GM23338 (cell line): ENCODE measurements at regions not wholly inside any gene's neighbourhood (a gene's known extent, or its start where the extent isn't known, plus 50 kb on each side); places are given as distances from the start of the nearest gene placed in this dataset.

Source experiments
- ATAC-seq: fragments of 200-7000 bp; cut with Tn5 transposase; 3 replicates; pipeline ENCODE4 v1.9.1; 2020
- DNase-seq: peaks from one replicate; pipeline ENCODE4 v3.0.0-alpha.2; 2015; ENCODE audit warnings: low spot score
- H2AFZ ChIP-seq: fragments of 200-600 bp; sonication (generic); 2 replicates; pipeline ENCODE4 v1.8.0; 2016; ENCODE audit warnings: antibody characterized with exemption, mild to moderate bottlenecking, moderate library complexity
- H3F3A ChIP-seq: fragments of 200-600 bp; sonication (generic); replicated peaks from 2 replicates; pipeline ENCODE4 v1.8.0; 2017; ENCODE audit warnings: antibody characterized with exemption, mixed run types, low read depth
- H3K27ac ChIP-seq: fragments of 200-600 bp; sonication (generic); 2 replicates; pipeline ENCODE4 v1.6.1; 2016; ENCODE audit warnings: low read depth
- H3K27me3 ChIP-seq: fragments of 200-600 bp; sonication (generic); 2 replicates; pipeline ENCODE4 v1.8.0; 2016; ENCODE audit warnings: mild to moderate bottlenecking, mixed run types, moderate library complexity; ENCODE audit not compliant: insufficient read depth
- H3K36me3 ChIP-seq: fragments of 200-600 bp; sonication (generic); 2 replicates; pipeline ENCODE4 v1.8.0; 2016; ENCODE audit warnings: mild to moderate bottlenecking; ENCODE audit not compliant: insufficient read depth
- H3K4me1 ChIP-seq: fragments of 200-600 bp; sonication (generic); 2 replicates; pipeline ENCODE4 v1.8.0; 2016; ENCODE audit warnings: mild to moderate bottlenecking, moderate library complexity; ENCODE audit not compliant: insufficient read depth
- H3K4me2 ChIP-seq: fragments of 200-600 bp; sonication (generic); 2 replicates; pipeline ENCODE4 v1.7.1; 2017; ENCODE audit warnings: mixed run types
- H3K4me3 ChIP-seq: fragments of 200-600 bp; sonication (generic); 2 replicates; pipeline ENCODE4 v1.6.1; 2016; ENCODE audit warnings: mixed run types
- H3K79me2 ChIP-seq: fragments of 200-600 bp; sonication (generic); replicated peaks from 2 replicates; pipeline ENCODE4 v1.8.0; 2017; ENCODE audit warnings: mild to moderate bottlenecking; ENCODE audit not compliant: insufficient read depth
- H3K9me2 ChIP-seq: fragments of 200-600 bp; sonication (generic); 2 replicates; pipeline ENCODE4 v1.8.0; 2017; ENCODE audit not compliant: insufficient read depth
- H4K20me1 ChIP-seq: fragments of 200-600 bp; sonication (generic); replicated peaks from 2 replicates; pipeline ENCODE4 v1.8.0; 2017; ENCODE audit warnings: mild to moderate bottlenecking; ENCODE audit not compliant: insufficient read depth
- H3K27ac Mint-ChIP-seq: 2 replicates; pipeline ENCODE4 v1.8.0; 2020; ENCODE audit warnings: inconsistent platforms, mild to moderate bottlenecking, moderate library complexity, mixed read lengths
- H3K27me3 Mint-ChIP-seq: 3 replicates; pipeline ENCODE4 v1.8.0; 2022; ENCODE audit warnings: low read depth, mild to moderate bottlenecking, moderate library complexity, mixed read lengths, inconsistent platforms; ENCODE audit not compliant: insufficient read depth, poor library complexity
- H3K36me3 Mint-ChIP-seq: 3 replicates; pipeline ENCODE4 v1.8.0; 2021; ENCODE audit warnings: low read depth, mild to moderate bottlenecking, inconsistent platforms, moderate library complexity, mixed read lengths
- H3K4me1 Mint-ChIP-seq: 3 replicates; pipeline ENCODE4 v1.8.0; 2020; ENCODE audit warnings: mild to moderate bottlenecking, inconsistent platforms, mixed read lengths
- H3K4me3 Mint-ChIP-seq: 3 replicates; pipeline ENCODE4 v1.8.0; 2021; ENCODE audit warnings: moderate library complexity, mild to moderate bottlenecking, inconsistent platforms, mixed read lengths
- H3K9me3 Mint-ChIP-seq: 3 replicates; pipeline ENCODE4 v1.8.0; 2020; ENCODE audit warnings: moderate library complexity, mild to moderate bottlenecking, inconsistent platforms, mixed read lengths
- CREB1 ChIP-seq: fragments of 250-450 bp; sonication (Bioruptor Pico); IDR thresholded peaks from 2 replicates; pipeline ENCODE4 v1.5.0; 2020; ENCODE audit warnings: low read depth, mild to moderate bottlenecking, moderate library complexity
- CTCF ChIP-seq, 2 experiments: fragments of 200-600 bp in 1 of 2; sonication (generic) in 1 of 2; conservative IDR thresholded peaks; 2 replicates each; pipeline versions ENCODE4 v1.5.1 to v1.6.1; 2016 to 2017; ENCODE audit warnings: antibody characterized with exemption in 2 of 2, low read depth in 2 of 2, mild to moderate bottlenecking in 2 of 2, moderate library complexity in 1 of 2
- ETS1 ChIP-seq: IDR thresholded peaks from 2 replicates; pipeline ENCODE4 v1.6.1; 2016; ENCODE audit warnings: antibody characterized with exemption
- EZH2 ChIP-seq: fragments of 200-600 bp; sonication (generic); IDR thresholded peaks from one replicate; pipeline ENCODE4 v1.8.0; 2017; ENCODE audit warnings: antibody characterized with exemption, mild to moderate bottlenecking, low read depth; ENCODE audit not compliant: unreplicated experiment
- EZH2phosphoT487 ChIP-seq: fragments of 200-600 bp; sonication (generic); IDR thresholded peaks from one replicate; pipeline ENCODE4 v1.8.1; 2018; ENCODE audit warnings: antibody characterized with exemption; ENCODE audit not compliant: unreplicated experiment
- JUNB ChIP-seq: IDR thresholded peaks from one replicate; pipeline ENCODE4 v1.6.1; 2016; ENCODE audit warnings: antibody characterized with exemption; ENCODE audit not compliant: unreplicated experiment
- NANOG ChIP-seq: IDR thresholded peaks from 2 replicates; pipeline ENCODE4 v1.6.1; 2016; ENCODE audit warnings: antibody characterized with exemption, borderline replicate concordance
- POLR2AphosphoS5 ChIP-seq: IDR thresholded peaks from 2 replicates; pipeline ENCODE4 v1.6.1; 2016; ENCODE audit warnings: antibody characterized with exemption, low read depth
- REST ChIP-seq: IDR thresholded peaks from one replicate; pipeline ENCODE4 v1.6.1; 2018; ENCODE audit warnings: antibody characterized with exemption; ENCODE audit not compliant: unreplicated experiment
- STAT1 ChIP-seq: IDR thresholded peaks from one replicate; pipeline ENCODE4 v1.6.1; 2016; ENCODE audit warnings: antibody characterized with exemption; ENCODE audit not compliant: unreplicated experiment
- ZNF114 ChIP-seq: fragments of 250-450 bp; sonication (Bioruptor Pico); IDR thresholded peaks from 2 replicates; pipeline ENCODE4 v1.5.0; 2020; ENCODE audit warnings: mild to moderate bottlenecking, moderate library complexity
- ZNF331 ChIP-seq: fragments of 250-450 bp; sonication (Bioruptor Pico); IDR thresholded peaks from 2 replicates; pipeline ENCODE4 v1.5.0; 2020; ENCODE audit warnings: low read depth, mild to moderate bottlenecking, moderate library complexity

GRCh38 chrX:39381422-39381821 lies 580.2 kb downstream of the MID1IP1 start:
- no peak for ATAC-seq
- H3K9me2 ChIP-seq, result no peaks in the 10 kb centered on the region; the same call in 1 of the 2 replicates
- Mint-ChIP-seq H3K4me1 (no peaks in the 10 kb centered on the region), H3K36me3 (no peaks in the 10 kb centered on the region), H3K27ac (no peak overlapping the region), H3K27me3 (peaks cover 2% of the 10 kb centered on the region), H3K4me3 (no peak overlapping the region), H3K9me3 (no peaks in the 10 kb centered on the region)
- H4K20me1 ChIP-seq, result no peaks in the 10 kb centered on the region
- no peak overlapping the region for H3K4me2 ChIP-seq
- no peaks in the 10 kb centered on the region for H3K27me3 ChIP-seq
- H2AFZ ChIP-seq, result no peak overlapping the region
- no peak overlapping the region for H3K4me3 ChIP-seq
- H3K4me1 ChIP-seq, result no peaks in the 10 kb centered on the region
- no peaks in the 10 kb centered on the region for H3F3A ChIP-seq
- no peaks in the 10 kb centered on the region for H3K36me3 ChIP-seq
- H3K27ac ChIP-seq, result no peak overlapping the region
- no peaks in the 10 kb centered on the region for H3K79me2 ChIP-seq
- DNase-seq, result no peak
- TF ChIP-seq CREB1 (CRISPR knock-in tag) (no peak), ZNF114 (CRISPR knock-in tag) (no peak), POLR2AphosphoS5 (no peak), STAT1 (no peak), ZNF331 (CRISPR knock-in tag) (no peak), CTCF (conservative IDR thresholded peaks at IDR 0.05; ENCODE audit: low read depth in 2 of 2) (no peak), REST (no peak), ETS1 (no peak), JUNB (no peak), EZH2 (no peak)

- H3K27me3 ChIP-seq, result no peaks in the 10 kb centered on the region
- Mint-ChIP-seq H3K36me3 (no peaks in the 10 kb centered on the region), H3K27me3 (peaks cover 2% of the 10 kb centered on the region), H3K4me1 (no peaks in the 10 kb centered on the region), H3K4me3 (no peak overlapping the region), H3K9me3 (no peaks in the 10 kb centered on the region), H3K27ac (no peak overlapping the region)
- H3K79me2 ChIP-seq, result no peaks in the 10 kb centered on the region
- H4K20me1 ChIP-seq, result no peaks in the 10 kb centered on the region
- no peak for ATAC-seq
- no peak overlapping the region for H3K4me2 ChIP-seq
- no peaks in the 10 kb centered on the region for H3F3A ChIP-seq
- no peaks in the 10 kb centered on the region for H3K36me3 ChIP-seq
- H3K9me2 ChIP-seq, result no peaks in the 10 kb centered on the region; the same call in 1 of the 2 replicates
- DNase-seq, result no peak
- H3K4me3 ChIP-seq, result no peak overlapping the region
- H2AFZ ChIP-seq, result no peak overlapping the region
- no peak overlapping the region for H3K27ac ChIP-seq
- no peaks in the 10 kb centered on the region for H3K4me1 ChIP-seq
- TF ChIP-seq ETS1, result no peak
- no peak for TF ChIP-seq POLR2AphosphoS5
- TF ChIP-seq EZH2, result no peak
- no peak for TF ChIP-seq EZH2phosphoT487
- TF ChIP-seq NANOG, result no peak
- no peak for TF ChIP-seq JUNB
- TF ChIP-seq ZNF331 (CRISPR knock-in tag), result no peak
- TF ChIP-seq STAT1, result no peak
Measured at GRCh38 chrX:39384996-39385395, 583.7 kb downstream of the MID1IP1 start.
